GM12873 (cell line): ENCODE measurements at regions not wholly inside any gene's neighbourhood (a gene's known extent, or its start where the extent isn't known, plus 50 kb on each side); places are given as distances from the start of the nearest gene placed in this dataset.

Experiments
- CTCF ChIP-seq: IDR thresholded peaks from 2 replicates; pipeline ENCODE4 v1.5.1; 2012; ENCODE audit warnings: low read depth, mild to moderate bottlenecking, moderate library complexity, low read length, control low read depth; ENCODE audit not compliant: insufficient read depth; ENCODE audit errors: missing control alignments

- TF ChIP-seq CTCF: no peak
Measured at GRCh38 chr10:123379156-123379555, 225.0 kb downstream of the BUB3 start.

GRCh38 chr10:123380491-123381085 is 226.4 kb downstream of the BUB3 start:
- TF ChIP-seq CTCF: peak; percentile 44

- TF ChIP-seq CTCF: no peak
Measured at GRCh38 chr10:123381224-123381623, 227.0 kb downstream of the BUB3 start.

- no peak for TF ChIP-seq CTCF
Measured at GRCh38 chr10:123382491-123382890, 228.3 kb downstream of the BUB3 start.

- no peak for TF ChIP-seq CTCF
Measured at GRCh38 chr10:123385508-123386080, 231.4 kb downstream of the BUB3 start.

- no peak for TF ChIP-seq CTCF
Measured at GRCh38 chr10:123389520-123389919, 235.3 kb downstream of the BUB3 start.

GRCh38 chr10:123390332-123390731 is 236.1 kb downstream of the BUB3 start:
- peak; percentile 58 for TF ChIP-seq CTCF

GRCh38 chr10:123390874-123391273 is 236.7 kb downstream of the BUB3 start:
- TF ChIP-seq CTCF: no peak
